OCI-LY7 (cell line): ENCODE measurements at regions not wholly inside any gene's neighbourhood (a gene's known extent, or its start where the extent isn't known, plus 50 kb on each side); places are given as distances from the start of the nearest gene placed in this dataset.

ENCODE experiments used
- CTCF ChIP-seq: fragments of 200-600 bp; sonication (generic); conservative IDR thresholded peaks from 2 replicates; pipeline ENCODE4 v1.5.1; 2014; ENCODE audit warnings: mild to moderate bottlenecking, antibody characterized with exemption, low read length, moderate library complexity, mixed read lengths
- EZH2phosphoT487 ChIP-seq: fragments of 200-600 bp; sonication (generic); IDR thresholded peaks from 2 replicates; pipeline ENCODE4 v1.6.1; 2018; ENCODE audit warnings: low read depth, borderline replicate concordance, mild to moderate bottlenecking, mixed run types, antibody characterized with exemption, low read length, moderate library complexity, mixed read lengths

GRCh38 chr16:64499211-64499610, 622.7 kb downstream of the CDH11 start:
- no peak for TF ChIP-seq CTCF
- TF ChIP-seq EZH2phosphoT487: no peak
